ENCODE measurements at regions not wholly inside any gene's neighbourhood (a gene's known extent, or its start where the extent isn't known, plus 50 kb on each side); places are given as distances from the start of the nearest gene placed in this dataset.

DNA sequence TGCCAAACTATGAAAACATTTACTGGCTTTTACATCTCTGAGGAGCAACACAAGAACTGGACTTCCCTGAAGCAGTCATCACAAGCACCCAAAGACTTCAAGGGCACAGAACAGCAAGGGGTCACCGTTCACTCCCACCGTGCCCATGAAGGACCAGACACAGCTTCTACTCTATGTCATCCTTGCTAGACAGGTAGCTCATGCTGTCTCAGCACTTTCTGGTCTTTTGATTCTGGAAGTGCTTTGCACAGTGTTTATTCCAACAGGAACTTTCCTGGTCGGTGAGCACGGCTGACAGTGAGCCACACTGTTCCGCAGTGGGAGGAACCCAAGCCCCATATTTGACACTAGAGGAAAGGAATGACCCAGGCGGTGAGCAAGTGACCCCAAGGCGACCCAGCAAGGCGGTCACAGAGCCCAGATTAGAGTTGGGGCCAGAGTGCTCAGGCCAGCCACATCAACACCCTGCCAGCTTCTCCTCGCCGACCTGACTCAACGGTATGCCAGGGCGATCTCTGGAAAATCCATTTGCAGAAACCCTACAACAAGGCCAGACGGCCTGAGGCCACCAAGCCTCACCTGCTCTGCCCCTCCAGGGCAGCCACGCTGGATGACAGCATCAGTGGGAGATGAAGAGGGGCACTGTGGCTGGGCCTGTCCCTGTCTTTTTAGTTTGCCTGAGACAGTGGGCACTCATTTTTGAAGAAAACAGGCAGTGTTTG is 318.6 kb downstream of the TCERG1L start:
- Histone ChIP-seq H3K4me3 (replicated peaks; ENCODE audit: insufficient read depth, low read length) (no peak overlapping the region), H3K27me3 (ENCODE audit: insufficient read depth, poor library complexity, severe bottlenecking) (no peaks in the 10 kb centered on the region), H3K27ac (replicated peaks) (no peak overlapping the region)
- TF ChIP-seq GABPA (IDR thresholded peaks at IDR 0.05; ENCODE audit: low read depth) (no peak), POLR2AphosphoS5 (IDR thresholded peaks at IDR 0.05; ENCODE audit: low read depth) (no peak), SPI1 (IDR thresholded peaks at IDR 0.05; ENCODE audit: borderline replicate concordance, low read depth) (no peak)
- TF ChIP-seq, protein P1, sequence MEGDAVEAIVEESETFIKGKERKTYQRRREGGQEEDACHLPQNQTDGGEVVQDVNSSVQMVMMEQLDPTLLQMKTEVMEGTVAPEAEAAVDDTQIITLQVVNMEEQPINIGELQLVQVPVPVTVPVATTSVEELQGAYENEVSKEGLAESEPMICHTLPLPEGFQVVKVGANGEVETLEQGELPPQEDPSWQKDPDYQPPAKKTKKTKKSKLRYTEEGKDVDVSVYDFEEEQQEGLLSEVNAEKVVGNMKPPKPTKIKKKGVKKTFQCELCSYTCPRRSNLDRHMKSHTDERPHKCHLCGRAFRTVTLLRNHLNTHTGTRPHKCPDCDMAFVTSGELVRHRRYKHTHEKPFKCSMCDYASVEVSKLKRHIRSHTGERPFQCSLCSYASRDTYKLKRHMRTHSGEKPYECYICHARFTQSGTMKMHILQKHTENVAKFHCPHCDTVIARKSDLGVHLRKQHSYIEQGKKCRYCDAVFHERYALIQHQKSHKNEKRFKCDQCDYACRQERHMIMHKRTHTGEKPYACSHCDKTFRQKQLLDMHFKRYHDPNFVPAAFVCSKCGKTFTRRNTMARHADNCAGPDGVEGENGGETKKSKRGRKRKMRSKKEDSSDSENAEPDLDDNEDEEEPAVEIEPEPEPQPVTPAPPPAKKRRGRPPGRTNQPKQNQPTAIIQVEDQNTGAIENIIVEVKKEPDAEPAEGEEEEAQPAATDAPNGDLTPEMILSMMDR (IDR thresholded peaks at IDR 0.05; ENCODE audit: insufficient read depth, low read length), result no peak
- TF ChIP-seq, protein P2, sequence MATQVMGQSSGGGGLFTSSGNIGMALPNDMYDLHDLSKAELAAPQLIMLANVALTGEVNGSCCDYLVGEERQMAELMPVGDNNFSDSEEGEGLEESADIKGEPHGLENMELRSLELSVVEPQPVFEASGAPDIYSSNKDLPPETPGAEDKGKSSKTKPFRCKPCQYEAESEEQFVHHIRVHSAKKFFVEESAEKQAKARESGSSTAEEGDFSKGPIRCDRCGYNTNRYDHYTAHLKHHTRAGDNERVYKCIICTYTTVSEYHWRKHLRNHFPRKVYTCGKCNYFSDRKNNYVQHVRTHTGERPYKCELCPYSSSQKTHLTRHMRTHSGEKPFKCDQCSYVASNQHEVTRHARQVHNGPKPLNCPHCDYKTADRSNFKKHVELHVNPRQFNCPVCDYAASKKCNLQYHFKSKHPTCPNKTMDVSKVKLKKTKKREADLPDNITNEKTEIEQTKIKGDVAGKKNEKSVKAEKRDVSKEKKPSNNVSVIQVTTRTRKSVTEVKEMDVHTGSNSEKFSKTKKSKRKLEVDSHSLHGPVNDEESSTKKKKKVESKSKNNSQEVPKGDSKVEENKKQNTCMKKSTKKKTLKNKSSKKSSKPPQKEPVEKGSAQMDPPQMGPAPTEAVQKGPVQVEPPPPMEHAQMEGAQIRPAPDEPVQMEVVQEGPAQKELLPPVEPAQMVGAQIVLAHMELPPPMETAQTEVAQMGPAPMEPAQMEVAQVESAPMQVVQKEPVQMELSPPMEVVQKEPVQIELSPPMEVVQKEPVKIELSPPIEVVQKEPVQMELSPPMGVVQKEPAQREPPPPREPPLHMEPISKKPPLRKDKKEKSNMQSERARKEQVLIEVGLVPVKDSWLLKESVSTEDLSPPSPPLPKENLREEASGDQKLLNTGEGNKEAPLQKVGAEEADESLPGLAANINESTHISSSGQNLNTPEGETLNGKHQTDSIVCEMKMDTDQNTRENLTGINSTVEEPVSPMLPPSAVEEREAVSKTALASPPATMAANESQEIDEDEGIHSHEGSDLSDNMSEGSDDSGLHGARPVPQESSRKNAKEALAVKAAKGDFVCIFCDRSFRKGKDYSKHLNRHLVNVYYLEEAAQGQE (IDR thresholded peaks at IDR 0.05; ENCODE audit: insufficient replicate concordance, low read depth), result no peak
- DNase-seq (ENCODE audit: low read depth in 1 of 2, low spot score in 1 of 2), result no peak

GRCh38 chr10:130993612-130994011 is 317.9 kb downstream of the TCERG1L start:
- Histone ChIP-seq H3K27ac (replicated peaks) (no peak overlapping the region), H3K27me3 (ENCODE audit: insufficient read depth, poor library complexity, severe bottlenecking) (no peaks in the 10 kb centered on the region), H3K4me3 (replicated peaks; ENCODE audit: insufficient read depth, low read length) (no peak overlapping the region)
- no peak for DNase-seq (ENCODE audit: low read depth in 1 of 2, low spot score in 1 of 2)
- TF ChIP-seq, protein P1 (IDR thresholded peaks at IDR 0.05; ENCODE audit: insufficient read depth, low read length), result no peak
- TF ChIP-seq POLR2AphosphoS5 (IDR thresholded peaks at IDR 0.05; ENCODE audit: low read depth), result no peak
- no peak for TF ChIP-seq SPI1 (IDR thresholded peaks at IDR 0.05; ENCODE audit: borderline replicate concordance, low read depth)
- no peak for TF ChIP-seq GABPA (IDR thresholded peaks at IDR 0.05; ENCODE audit: low read depth)
- TF ChIP-seq, protein P2 (IDR thresholded peaks at IDR 0.05; ENCODE audit: insufficient replicate concordance, low read depth), result no peak

DNA sequence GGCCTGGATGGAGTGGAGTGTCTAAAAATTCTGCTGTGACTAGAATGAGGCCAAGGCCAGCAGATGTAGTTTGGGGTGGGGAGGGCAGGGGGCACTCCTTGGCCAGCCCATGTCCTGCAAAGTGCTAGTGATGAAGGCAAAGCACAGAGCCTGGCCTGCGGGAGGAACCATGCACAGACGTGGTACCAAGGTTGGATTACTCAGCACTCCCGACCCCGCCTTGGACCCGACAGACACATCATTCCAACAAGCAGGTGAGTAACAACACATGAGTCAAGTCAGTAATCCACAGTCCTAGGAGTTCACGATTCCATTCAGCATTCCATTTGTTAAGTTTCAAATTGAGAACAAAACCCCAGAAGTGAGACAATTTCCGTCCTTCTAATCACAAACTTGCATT is 317.3 kb downstream of the TCERG1L start:
- TF ChIP-seq POLR2AphosphoS5 (IDR thresholded peaks at IDR 0.05; ENCODE audit: low read depth) (no peak), SPI1 (IDR thresholded peaks at IDR 0.05; ENCODE audit: borderline replicate concordance, low read depth) (no peak), GABPA (IDR thresholded peaks at IDR 0.05; ENCODE audit: low read depth) (no peak)
- TF ChIP-seq, protein P2 (IDR thresholded peaks at IDR 0.05; ENCODE audit: insufficient replicate concordance, low read depth), result no peak
- TF ChIP-seq, protein P1 (IDR thresholded peaks at IDR 0.05; ENCODE audit: insufficient read depth, low read length), result no peak
- no peak for DNase-seq (ENCODE audit: low read depth in 1 of 2, low spot score in 1 of 2)
- H3K4me3 ChIP-seq (replicated peaks; ENCODE audit: insufficient read depth, low read length), result no peak overlapping the region
- no peaks in the 10 kb centered on the region for H3K27me3 ChIP-seq (ENCODE audit: insufficient read depth, poor library complexity, severe bottlenecking)
- no peak overlapping the region for H3K27ac ChIP-seq (replicated peaks)
